ENCODE measurements at regions not wholly inside any gene's neighbourhood (a gene's known extent, or its start where the extent isn't known, plus 50 kb on each side); places are given as distances from the start of the nearest gene placed in this dataset.

DNA sequence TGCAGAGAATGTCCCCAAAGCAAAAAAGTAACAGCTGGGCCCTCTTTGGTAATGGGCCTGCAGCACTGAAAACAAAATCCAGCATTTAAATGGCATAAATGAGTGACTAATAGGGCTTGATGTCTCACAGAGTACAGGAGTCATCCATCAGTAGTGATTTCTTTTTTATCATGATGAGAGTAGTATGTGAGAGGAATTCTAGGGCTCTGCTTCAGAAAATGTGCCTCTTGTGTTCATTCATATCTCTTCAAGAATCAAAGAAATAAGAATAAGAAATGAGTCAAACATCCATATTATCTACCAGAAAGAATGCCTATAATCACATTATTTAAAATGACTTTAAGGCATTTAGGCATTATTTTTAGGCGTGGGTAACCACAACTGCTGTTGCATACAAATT is 792.9 kb upstream of the HTR2C start:
- Histone ChIP-seq H3K27me3 (replicated peaks in 1 of 4; ENCODE audit: control insufficient read depth in 3 of 4, extremely low read depth in 1 of 4, insufficient read depth in 3 of 4, low read length in 3 of 4) (no peaks in the 10 kb centered on the region), H2BK12ac (ENCODE audit: low read depth, low read length) (no peak overlapping the region), H4K20me1 (replicated peaks in 1 of 2; ENCODE audit: control insufficient read depth in 1 of 2, insufficient read depth in 2 of 2, low read length in 2 of 2) (no peaks in the 10 kb centered on the region), H3K9me3 (ENCODE audit: insufficient read depth in 2 of 2, low read depth in 1 of 2, low read length in 1 of 2) (no peaks in the 10 kb centered on the region), H4K91ac (replicated peaks; ENCODE audit: insufficient read length, low read length) (no peak overlapping the region), H3K4me1 (replicated peaks in 1 of 4; ENCODE audit: control insufficient read depth in 3 of 4, insufficient read depth in 4 of 4, low read length in 3 of 4) (peaks cover 0 to 3% (median 0%) of the 10 kb centered on the region in 4 experiments; a peak in 1 of 7 replicates), H3K4ac (replicated peaks; ENCODE audit: insufficient read length, low read depth, low read length) (no peak overlapping the region), H3K23me2 (ENCODE audit: low read depth, low read length) (no peaks in the 10 kb centered on the region), H3K18ac (ENCODE audit: extremely low read depth, low read length) (no peak overlapping the region), H3K14ac (ENCODE audit: insufficient read length) (no peak overlapping the region), H3K4me2 (ENCODE audit: insufficient read depth in 1 of 2, low read depth in 2 of 2, low read length in 2 of 2) (no peak overlapping the region), H2AFZ (ENCODE audit: low read length) (no peak overlapping the region), H3K9ac (replicated peaks in 1 of 4; ENCODE audit: extremely low read depth in 1 of 4, low read depth in 3 of 4, low read length in 3 of 4) (no peak overlapping the region), H3K23ac (ENCODE audit: insufficient read length) (no peak overlapping the region), H3K56ac (replicated peaks; ENCODE audit: insufficient read length, low read depth, low read length) (no peak overlapping the region), H4K8ac (ENCODE audit: extremely low read depth, insufficient read depth, low read length) (no peak overlapping the region), H3K36me3 (ENCODE audit: control insufficient read depth in 2 of 4, insufficient read depth in 4 of 4, low read length in 3 of 4) (no peaks in the 10 kb centered on the region), H4K5ac (ENCODE audit: insufficient read length, low read depth, low read length) (no peak overlapping the region), H2BK15ac (ENCODE audit: low read length) (no peak overlapping the region), H2AK5ac (ENCODE audit: low read depth, low read length) (no peak overlapping the region), H2BK5ac (ENCODE audit: low read depth, low read length) (no peak overlapping the region), H3K79me1 (ENCODE audit: low read depth, low read length) (no peaks in the 10 kb centered on the region), H2BK120ac (replicated peaks; ENCODE audit: low read depth, low read length) (no peak overlapping the region), H2BK20ac (ENCODE audit: low read length) (no peak overlapping the region), H3K79me2 (ENCODE audit: control insufficient read depth in 1 of 2, insufficient read depth in 2 of 2, low read length in 2 of 2) (no peaks in the 10 kb centered on the region), H3K4me3 (ENCODE audit: extremely low read depth in 1 of 4, insufficient read depth in 2 of 4, low read depth in 3 of 4, low read length in 4 of 4) (no peak overlapping the region), H3K27ac (ENCODE audit: low read depth, low read length) (no peak overlapping the region)
- FAIRE-seq, result no peak
- CTCF ChIA-PET (ENCODE audit: partially characterized antibody), result no interaction called here
- WGBS, 2 experiments (ENCODE audit: extremely low coverage in 1 of 2, insufficient coverage in 1 of 2, insufficient read length in 1 of 2, insufficient replicate concordance in 2 of 2, low coverage in 1 of 2, low lambda C conversion rate in 2 of 2, missing lambda C conversion rate in 1 of 2), result 83% methylated on average over 1 of the region's 1 CpG; no CpG with 5 or more reads in 1 of the 2 experiments
- POLR2A ChIA-PET (ENCODE audit: partially characterized antibody), result no interaction called here
- DNase-seq (ENCODE audit: low read depth in 1 of 2, low spot score in 2 of 2), result no peak
- no peak for TF ChIP-seq KDM1A (IDR thresholded peaks at IDR 0.05; ENCODE audit: borderline replicate concordance, low read length)
- TF ChIP-seq CHD1 (IDR thresholded peaks at IDR 0.05; ENCODE audit: low read depth, low read length), result no peak
- TF ChIP-seq BCL11A (IDR thresholded peaks at IDR 0.05; ENCODE audit: low read depth in 2 of 2, low read length in 2 of 2), result no peak
- no peak for TF ChIP-seq EZH2 (IDR thresholded peaks at IDR 0.05; ENCODE audit: low read depth, low read length, severe bottlenecking)
- TF ChIP-seq JUN (IDR thresholded peaks at IDR 0.05; ENCODE audit: low read depth, low read length), result no peak
- TF ChIP-seq NRF1 (IDR thresholded peaks at IDR 0.05; ENCODE audit: low read depth, low read length), result no peak
- TF ChIP-seq CHD2 (IDR thresholded peaks at IDR 0.05; ENCODE audit: low read length), result no peak
- no peak for TF ChIP-seq BRCA1 (IDR thresholded peaks at IDR 0.05; ENCODE audit: low read depth, low read length)
- TF ChIP-seq POLR2AphosphoS5 (IDR thresholded peaks at IDR 0.05; ENCODE audit: low read depth, low read length), result no peak
